Stimulated activated CD4-positive, alpha-beta T cell treated with anti-CD3 and anti-CD28 coated beads, Interleukin-15, amount 100 ng/mL, for 1 hour (primary cell): ENCODE measurements at regions not wholly inside any gene's neighbourhood (a gene's known extent, or its start where the extent isn't known, plus 50 kb on each side); places are given as distances from the start of the nearest gene placed in this dataset.
"Not testable (repeated sequence)": the region's sequence is repeated elsewhere in the genome, so short reads cannot be mapped to it uniquely, and the experiment has no call there.

Source experiments
- DNase-seq, 2 donors: peaks; one replicate each; pipeline ENCODE4 v3.0.0-alpha.2; 2020; ENCODE audit warnings: low read depth in 1 of 2, low spot score in 1 of 2

DNA sequence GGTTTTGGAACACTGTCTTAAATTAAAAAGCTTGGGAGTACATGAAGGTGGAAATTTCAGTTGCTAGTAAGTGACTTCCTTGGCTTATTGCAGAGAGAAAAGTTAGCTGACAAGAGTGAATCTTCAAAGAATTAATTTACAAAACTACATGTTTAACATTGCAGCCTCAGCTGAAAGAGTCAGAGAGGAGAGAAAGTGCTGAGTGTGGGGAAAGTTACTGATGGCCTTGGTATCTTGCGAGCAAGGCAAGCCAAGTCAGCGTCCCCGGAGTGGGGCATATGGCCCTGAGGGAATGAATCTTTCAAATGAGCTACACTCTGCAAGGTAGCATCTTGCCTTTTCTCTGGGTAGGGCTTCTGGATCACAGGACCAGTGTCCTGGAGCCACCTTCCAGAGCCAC is 131.3 kb downstream of the LPIN1 start:
- no peak for DNase-seq

DNA sequence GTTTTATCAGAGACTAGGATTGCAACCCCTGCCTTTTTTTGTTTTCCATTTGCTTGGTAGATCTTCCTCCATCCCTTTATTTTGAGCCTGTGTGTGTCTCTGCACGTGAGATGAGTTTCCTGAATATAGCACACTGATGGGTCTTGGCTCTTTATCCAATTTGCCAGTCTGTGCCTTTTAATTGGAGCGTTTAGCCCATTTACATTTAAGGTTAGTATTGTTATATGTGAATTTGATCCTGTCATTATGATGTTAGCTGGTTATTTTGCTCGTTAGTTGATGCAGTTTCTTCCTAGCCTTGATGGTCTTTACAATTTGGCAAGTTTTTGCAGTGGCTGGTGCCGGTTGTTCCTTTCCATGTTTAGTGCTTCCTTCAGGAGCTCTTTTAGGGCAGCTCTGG is 138.8 kb downstream of the LPIN1 start:
- DNase-seq = not testable (repeated sequence)

GRCh38 chr2:11886899-11887298 is 140.5 kb downstream of the LPIN1 start:
- not testable (repeated sequence) for DNase-seq

DNA sequence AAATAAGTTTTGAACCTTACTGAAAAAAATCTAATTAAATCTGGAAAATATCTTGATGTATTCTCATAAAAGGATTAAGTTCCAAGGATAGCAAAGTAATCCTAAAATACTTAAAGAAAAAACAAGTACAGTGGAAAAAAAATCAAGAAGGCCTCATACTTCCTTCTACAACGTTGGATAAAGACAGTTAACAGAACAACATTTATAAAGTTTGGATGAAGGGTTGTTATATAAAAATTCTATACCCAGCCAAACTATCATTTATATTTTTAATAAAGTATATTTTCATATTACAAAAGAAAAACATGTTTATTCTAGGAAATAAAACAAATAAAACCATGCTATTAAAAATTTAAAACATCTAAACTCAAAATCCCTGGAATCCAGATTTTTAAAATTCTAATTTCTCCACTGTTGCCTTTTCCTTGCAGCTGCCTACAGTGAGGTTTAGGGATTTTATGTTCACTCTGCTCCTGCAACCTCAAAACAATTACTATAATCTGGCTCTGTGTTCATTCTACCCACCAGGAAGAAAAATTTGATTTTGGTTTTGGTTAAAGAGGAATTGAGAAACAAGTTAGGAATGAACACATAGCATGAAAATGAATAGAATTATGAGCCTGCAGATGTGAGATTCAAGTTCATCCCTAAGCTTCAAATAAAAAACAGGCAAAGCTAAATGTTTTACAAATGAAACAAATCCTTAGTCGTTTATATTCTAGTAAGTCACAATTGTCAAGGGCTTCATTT is 142.8 kb downstream of the LPIN1 start:
- DNase-seq = no peak

- DNase-seq = no peak
Observed at GRCh38 chr2:11889854-11890253, 143.4 kb downstream of the LPIN1 start.

DNA sequence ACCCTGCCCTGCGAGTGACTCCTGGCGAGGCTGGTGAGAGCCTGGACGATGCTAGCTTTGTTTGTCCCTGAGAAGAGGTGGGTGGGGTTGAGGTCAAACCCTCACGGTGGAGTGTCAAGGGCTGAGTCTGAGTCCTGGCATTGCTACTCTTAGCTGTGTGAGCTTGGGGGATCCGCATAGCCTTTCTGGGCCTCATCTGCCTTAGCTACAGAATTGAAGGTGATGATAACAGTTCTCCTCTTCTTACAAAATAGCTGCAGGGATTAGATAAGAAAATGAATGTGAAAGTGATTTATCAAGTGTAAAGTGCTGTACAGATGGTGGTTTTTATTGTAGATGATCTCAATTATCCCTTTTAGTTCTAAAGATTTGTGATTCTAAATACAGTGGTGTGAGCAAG is 144.6 kb downstream of the LPIN1 start:
- no peak for DNase-seq

DNA sequence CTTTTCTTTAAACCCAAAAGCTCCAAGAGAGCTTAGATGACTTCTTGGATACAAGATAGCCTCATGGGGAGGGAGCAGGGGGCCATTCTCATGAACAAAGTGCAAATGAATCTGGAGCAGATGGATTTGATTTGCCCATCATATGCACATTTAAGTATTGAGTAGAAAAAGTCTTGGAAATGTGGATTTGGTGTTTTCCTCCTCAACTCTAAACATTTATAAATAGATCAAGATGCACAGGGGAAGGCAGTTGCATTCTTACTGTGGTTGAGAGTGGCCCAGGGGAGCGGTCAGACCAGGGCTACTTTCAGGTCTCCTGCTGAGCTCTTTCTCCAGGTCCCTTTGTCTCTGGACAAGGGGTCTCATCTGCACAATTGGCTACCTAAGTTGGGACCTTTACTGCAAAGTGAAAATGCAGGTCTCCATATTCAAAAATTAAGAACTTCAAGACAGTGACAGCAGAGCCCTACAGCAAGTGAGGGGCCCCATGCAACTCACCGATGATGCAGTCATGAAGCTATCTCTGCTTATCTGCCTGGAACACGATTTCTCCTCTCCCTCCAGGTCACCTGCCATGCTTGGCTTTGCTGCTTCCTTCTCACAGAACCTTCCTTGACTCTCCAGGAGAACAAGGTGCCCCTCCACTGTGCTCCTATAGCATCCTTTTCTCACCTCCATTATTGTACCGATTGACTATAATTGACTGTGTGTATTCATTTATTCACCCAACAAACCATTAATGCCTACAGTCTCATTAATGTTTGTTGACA is 145.4 kb downstream of the LPIN1 start:
- DNase-seq = no peak

- no peak for DNase-seq
Observed at GRCh38 chr2:11896386-11896785, 150.0 kb downstream of the LPIN1 start.

- DNase-seq = no peak
Observed at GRCh38 chr2:11898576-11898975, 152.1 kb downstream of the LPIN1 start.

DNA sequence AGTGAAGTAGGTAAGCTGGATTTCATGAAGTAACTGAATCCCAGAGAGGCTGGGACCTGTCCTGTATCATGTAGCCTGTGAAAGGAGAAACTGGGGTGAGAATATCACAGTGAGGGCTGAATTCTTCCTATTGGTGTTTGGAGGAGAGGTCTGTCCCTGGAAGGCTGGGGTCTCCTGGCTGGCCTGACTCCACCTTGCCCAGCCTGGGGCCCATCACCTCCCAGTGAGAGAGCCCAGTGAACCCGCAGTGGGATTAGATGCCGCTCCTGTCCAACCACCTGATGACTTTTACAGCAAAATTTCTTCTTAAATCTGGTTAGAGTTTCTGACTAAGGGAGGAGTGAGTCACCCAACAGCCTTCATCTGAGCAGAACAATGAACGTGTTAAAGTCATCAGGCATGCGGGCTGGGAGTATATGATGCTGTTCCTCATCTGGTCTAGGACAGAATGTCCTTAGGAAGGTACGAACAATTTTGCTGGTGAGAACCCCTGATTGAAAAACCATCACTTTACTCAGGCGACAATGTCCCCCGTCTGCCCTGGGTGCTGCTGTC is 152.9 kb downstream of the LPIN1 start:
- no peak for DNase-seq

- not testable (repeated sequence) for DNase-seq
Observed at GRCh38 chr2:11900891-11901290, 154.5 kb downstream of the LPIN1 start.

GRCh38 chr2:11901351-11902069 is 155.1 kb downstream of the LPIN1 start:
- no peak for DNase-seq

- DNase-seq = no peak
Observed at GRCh38 chr2:11903085-11903606, 156.7 kb downstream of the LPIN1 start.

GRCh38 chr2:11904029-11904428 is 157.6 kb downstream of the LPIN1 start:
- no peak for DNase-seq

- no peak for DNase-seq
Observed at GRCh38 chr2:11904941-11905340, 158.5 kb downstream of the LPIN1 start.

GRCh38 chr2:11907190-11907589 is 160.8 kb downstream of the LPIN1 start:
- no peak for DNase-seq

GRCh38 chr2:11910971-11911370 is 164.5 kb downstream of the LPIN1 start:
- DNase-seq = no peak

- no peak for DNase-seq
Observed at GRCh38 chr2:11912980-11913379, 166.5 kb downstream of the LPIN1 start.

DNA sequence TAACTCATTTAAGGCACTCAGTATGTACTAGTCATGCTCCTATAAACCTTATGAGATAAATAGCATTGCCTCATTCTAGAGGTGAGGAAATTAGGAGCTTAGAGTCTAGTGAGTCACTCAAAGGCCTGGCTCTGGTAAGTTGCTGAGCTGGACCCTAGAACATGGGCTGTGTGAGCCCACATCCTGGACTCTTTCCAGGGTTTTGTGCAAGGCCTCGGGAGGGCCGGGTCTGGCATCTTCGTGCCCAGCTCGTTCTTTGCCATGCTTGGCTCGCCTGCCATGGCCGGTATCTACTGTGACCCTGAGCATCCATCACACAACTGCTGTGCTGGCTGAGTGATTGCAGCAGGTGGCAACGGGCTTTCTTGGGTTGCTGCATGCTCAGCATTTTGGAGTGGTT is 168.0 kb downstream of the LPIN1 start:
- DNase-seq = no peak

DNA sequence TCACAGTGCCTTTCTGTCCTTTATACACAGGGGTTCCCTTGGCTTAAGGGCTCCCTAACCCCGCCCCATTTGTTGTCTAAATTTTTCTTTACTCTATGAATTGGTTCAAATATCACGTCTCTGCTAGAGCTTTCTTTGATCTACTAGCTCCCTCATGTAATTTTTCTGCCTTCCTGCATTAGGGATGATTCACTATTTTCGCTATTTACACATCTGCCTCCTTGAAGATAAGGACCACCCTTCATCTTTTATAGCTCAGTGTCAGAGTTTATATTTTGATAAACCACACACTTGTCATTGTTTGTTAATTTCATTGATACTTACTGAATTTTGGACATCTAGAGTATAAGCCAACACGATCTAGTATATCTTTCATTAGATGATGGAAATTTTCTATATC is 169.2 kb downstream of the LPIN1 start:
- DNase-seq = no peak

GRCh38 chr2:11919953-11920352 is 173.5 kb downstream of the LPIN1 start:
- DNase-seq = no peak
